HG03460 (cell line): ENCODE measurements at regions not wholly inside any gene's neighbourhood (a gene's known extent, or its start where the extent isn't known, plus 50 kb on each side); places are given as distances from the start of the nearest gene placed in this dataset.

Source experiments
- ATAC-seq: cut with Tn5 transposase; IDR thresholded peaks from one replicate; pipeline ENCODE4 v1.9.1; 2021; ENCODE audit not compliant: unreplicated experiment

- ATAC-seq: no peak
Measured at GRCh38 chr6:166052837-166053236, 114.8 kb downstream of the TBXT start.

- no peak for ATAC-seq
Measured at GRCh38 chr6:166050559-166050958, 117.1 kb downstream of the TBXT start.

GRCh38 chr6:166046982-166047381 lies 120.7 kb downstream of the TBXT start:
- no peak for ATAC-seq

- ATAC-seq: no peak
Measured at GRCh38 chr6:166046226-166046625, 121.4 kb downstream of the TBXT start.

GRCh38 chr6:166045860-166046200 lies 121.8 kb downstream of the TBXT start:
- no peak for ATAC-seq

- ATAC-seq: no peak
Measured at GRCh38 chr6:166045173-166045859, 122.3 kb downstream of the TBXT start.

GRCh38 chr6:166041277-166041676 lies 126.4 kb downstream of the TBXT start:
- no peak for ATAC-seq

- ATAC-seq: no peak
Measured at GRCh38 chr6:166040292-166040691, 127.4 kb downstream of the TBXT start.

GRCh38 chr6:166036316-166037095 lies 131.1 kb downstream of the TBXT start:
- no peak for ATAC-seq

GRCh38 chr6:166032366-166033200 lies 135.1 kb downstream of the TBXT start:
- ATAC-seq: no peak

GRCh38 chr6:166031275-166031674 lies 136.4 kb downstream of the TBXT start:
- no peak for ATAC-seq

GRCh38 chr6:166029506-166029905 lies 138.1 kb downstream of the TBXT start:
- peak; percentile 61 for ATAC-seq

- no peak for ATAC-seq
Measured at GRCh38 chr6:166027761-166028160, 139.9 kb downstream of the TBXT start.

GRCh38 chr6:166026586-166027126 lies 141.0 kb downstream of the TBXT start:
- ATAC-seq: no peak

GRCh38 chr6:166025149-166025898 lies 142.3 kb downstream of the TBXT start:
- ATAC-seq: no peak

- ATAC-seq: no peak
Measured at GRCh38 chr6:166024252-166024651, 143.4 kb downstream of the TBXT start.

GRCh38 chr6:166023273-166023989 lies 144.2 kb downstream of the TBXT start:
- ATAC-seq: no peak

- no peak for ATAC-seq
Measured at GRCh38 chr6:166021429-166021828, 146.2 kb downstream of the TBXT start.

GRCh38 chr6:166019214-166019613 lies 148.4 kb downstream of the TBXT start:
- no peak for ATAC-seq

- ATAC-seq: no peak
Measured at GRCh38 chr6:166017032-166017635, 150.5 kb downstream of the TBXT start.
